ENCODE measurements at regions not wholly inside any gene's neighbourhood (a gene's known extent, or its start where the extent isn't known, plus 50 kb on each side); places are given as distances from the start of the nearest gene placed in this dataset.
"Not testable (repeated sequence)": the region's sequence is repeated elsewhere in the genome, so short reads cannot be mapped to it uniquely, and the experiment has no call there.

DNA sequence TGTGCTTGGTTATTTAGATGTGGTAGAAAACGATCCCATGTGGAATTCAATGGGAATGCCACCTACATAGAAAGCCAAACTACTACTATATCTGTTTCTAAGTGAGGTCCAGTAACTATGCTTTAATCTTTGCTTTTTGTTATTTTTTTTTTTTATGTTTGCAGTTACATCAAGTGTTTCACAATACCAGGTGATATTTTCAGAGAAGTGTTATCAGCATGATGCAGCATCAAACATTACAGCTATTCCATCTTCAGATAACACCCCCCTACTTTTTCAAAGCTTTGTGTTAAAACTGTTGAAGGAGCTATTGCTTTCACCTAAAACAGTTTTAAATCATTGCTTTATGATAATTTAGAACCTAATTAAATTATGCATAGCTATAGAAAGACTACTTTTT lies 163.8 kb upstream of the SLC16A7 start:
- Mint-ChIP-seq H3K4me3 (no peak overlapping the region), H3K9me3 (no peaks in the 10 kb centered on the region), H3K36me3 (ENCODE audit: low read depth) (no peaks in the 10 kb centered on the region), H3K4me1 (ENCODE audit: low read depth) (no peaks in the 10 kb centered on the region), H3K27ac (no peak overlapping the region), H3K27me3 (no peaks in the 10 kb centered on the region)
- DNase-seq = no peak

DNA sequence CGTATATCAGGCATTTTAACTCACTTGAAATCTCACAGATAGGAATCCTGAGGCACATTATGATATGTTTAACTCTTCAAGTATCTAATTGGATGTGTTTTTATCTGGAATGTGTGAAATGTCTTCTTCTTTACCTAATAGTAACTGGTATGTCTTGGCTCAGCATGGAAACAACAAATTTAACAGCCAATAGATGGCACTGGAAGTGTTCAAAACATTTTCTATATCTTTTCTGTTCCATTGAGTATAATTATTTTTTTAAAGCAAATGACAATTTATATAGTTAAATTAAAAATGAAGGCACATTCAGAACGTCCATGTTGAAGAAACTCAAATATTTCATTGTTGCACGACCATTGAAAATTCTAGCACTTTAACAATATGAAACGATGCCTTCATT lies 164.6 kb upstream of the SLC16A7 start:
- no peaks in the 10 kb centered on the region for H3K4me1 Mint-ChIP-seq (ENCODE audit: low read depth)
- no peak for DNase-seq
- no peaks in the 10 kb centered on the region for H3K9me3 Mint-ChIP-seq
- no peaks in the 10 kb centered on the region for H3K27me3 Mint-ChIP-seq
- H3K36me3 Mint-ChIP-seq (ENCODE audit: low read depth) = no peaks in the 10 kb centered on the region
- no peak overlapping the region for H3K4me3 Mint-ChIP-seq
- H3K27ac Mint-ChIP-seq = no peak overlapping the region

DNA sequence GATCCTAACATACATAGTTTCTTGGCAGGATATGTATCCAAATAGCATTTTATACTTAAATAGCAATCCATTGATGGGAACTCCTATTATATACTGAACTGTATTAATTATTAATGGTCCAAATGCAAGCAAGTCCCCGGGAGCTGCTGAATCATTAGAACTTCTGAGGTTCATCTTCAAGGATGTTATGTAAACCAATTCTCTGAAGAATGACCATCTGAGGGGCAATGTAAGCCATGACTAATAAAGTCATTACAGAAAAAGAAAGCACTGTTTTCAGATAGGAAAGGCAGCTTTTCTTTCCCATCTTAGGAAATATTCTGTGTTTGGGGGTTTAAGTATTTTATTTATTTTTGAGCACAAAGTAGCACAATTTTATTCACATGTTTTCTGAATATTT lies 166.1 kb upstream of the SLC16A7 start:
- Mint-ChIP-seq H3K4me1 (ENCODE audit: low read depth) (no peaks in the 10 kb centered on the region), H3K36me3 (ENCODE audit: low read depth) (no peaks in the 10 kb centered on the region), H3K27me3 (no peaks in the 10 kb centered on the region), H3K4me3 (no peak overlapping the region), H3K27ac (no peak overlapping the region), H3K9me3 (no peaks in the 10 kb centered on the region)
- no peak for DNase-seq

DNA sequence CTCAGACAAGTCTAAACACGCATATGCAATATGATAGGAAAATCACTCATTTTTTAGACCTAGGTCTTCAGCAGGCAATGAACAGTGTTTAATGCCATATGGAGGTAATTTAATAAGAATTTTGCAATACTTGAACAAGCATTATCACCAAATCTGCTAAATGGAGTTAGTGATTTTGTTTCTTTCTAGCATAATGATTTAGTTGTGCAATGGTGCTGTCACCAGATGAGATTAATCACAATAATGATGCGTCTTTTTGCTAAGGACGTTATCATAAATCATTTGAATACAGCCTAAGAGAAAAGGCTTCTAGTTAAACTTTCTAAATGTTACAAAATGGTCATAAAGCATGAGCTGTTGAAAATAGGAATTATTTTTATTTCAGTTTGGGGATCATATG lies 170.0 kb upstream of the SLC16A7 start:
- no peak overlapping the region for H3K4me3 Mint-ChIP-seq
- H3K27me3 Mint-ChIP-seq = no peaks in the 10 kb centered on the region
- DNase-seq = no peak
- H3K9me3 Mint-ChIP-seq = no peaks in the 10 kb centered on the region
- H3K4me1 Mint-ChIP-seq (ENCODE audit: low read depth) = no peaks in the 10 kb centered on the region
- no peaks in the 10 kb centered on the region for H3K36me3 Mint-ChIP-seq (ENCODE audit: low read depth)
- no peak overlapping the region for H3K27ac Mint-ChIP-seq

DNA sequence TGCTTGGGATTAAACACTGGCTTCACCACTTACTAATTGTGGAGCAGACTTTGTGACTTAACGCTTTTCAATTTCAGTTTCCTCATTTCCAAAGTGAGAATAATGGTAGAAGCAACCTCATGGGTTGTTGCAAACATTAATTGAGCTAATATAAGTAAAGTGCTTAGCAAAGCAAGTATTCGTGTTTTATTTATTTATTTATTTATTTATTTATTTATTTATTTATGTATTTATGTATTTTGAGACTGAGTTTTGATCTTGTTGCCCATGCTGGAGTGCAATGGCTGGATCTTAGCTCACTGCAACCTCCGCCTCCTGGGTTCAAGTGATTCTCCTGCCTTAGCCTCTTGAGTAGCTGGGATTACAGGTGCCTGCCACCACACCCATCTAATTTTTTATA lies 171.2 kb upstream of the SLC16A7 start:
- not testable (repeated sequence) for H3K4me3 Mint-ChIP-seq; H3K4me1 Mint-ChIP-seq (ENCODE audit: low read depth); H3K27me3 Mint-ChIP-seq; H3K9me3 Mint-ChIP-seq; H3K36me3 Mint-ChIP-seq (ENCODE audit: low read depth); H3K27ac Mint-ChIP-seq; DNase-seq

DNA sequence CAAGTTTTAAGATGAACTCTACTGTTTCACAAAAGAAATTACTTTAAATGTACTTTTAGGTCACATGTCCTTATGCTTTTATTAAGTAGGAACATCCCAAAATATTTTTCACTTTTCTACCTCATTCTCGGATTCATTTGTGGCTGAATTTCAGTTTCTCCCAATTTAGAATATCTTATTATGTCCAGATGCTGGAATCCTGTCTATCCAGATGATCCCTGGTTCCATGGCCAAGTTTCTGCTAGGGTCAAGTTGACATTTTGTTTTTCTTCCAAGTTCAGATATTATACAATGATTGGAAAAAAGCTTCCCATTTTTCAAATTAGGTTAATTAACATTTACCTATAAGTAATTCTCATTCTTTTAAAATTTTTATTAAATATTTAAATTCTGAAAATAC lies 181.8 kb upstream of the SLC16A7 start:
- H3K4me3 Mint-ChIP-seq = no peak overlapping the region
- peaks cover 6% of the 10 kb centered on the region for H3K27me3 Mint-ChIP-seq
- H3K36me3 Mint-ChIP-seq (ENCODE audit: low read depth) = no peaks in the 10 kb centered on the region
- H3K27ac Mint-ChIP-seq = no peak overlapping the region
- H3K9me3 Mint-ChIP-seq = no peaks in the 10 kb centered on the region
- no peak for DNase-seq
- no peaks in the 10 kb centered on the region for H3K4me1 Mint-ChIP-seq (ENCODE audit: low read depth)

DNA sequence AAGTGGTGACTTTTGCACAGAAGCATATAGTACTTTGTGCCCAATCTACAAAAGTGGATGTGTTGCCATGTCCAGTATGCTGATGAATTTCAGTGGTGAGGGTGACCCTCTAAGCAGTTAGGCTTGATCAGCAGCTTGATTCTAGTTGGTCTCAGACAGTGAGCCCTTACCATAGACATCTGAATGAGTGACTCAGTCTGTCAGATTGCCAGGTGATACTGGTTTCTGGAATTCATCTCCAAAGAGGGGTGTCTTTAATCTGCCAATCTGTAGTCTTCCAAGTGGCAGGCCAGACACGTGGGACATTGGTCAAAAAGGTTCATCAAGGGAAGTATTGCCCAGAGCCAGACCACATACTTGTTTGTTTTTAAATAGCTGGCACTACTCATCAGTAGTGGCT lies 187.4 kb upstream of the SLC16A7 start:
- Mint-ChIP-seq H3K4me1 (ENCODE audit: low read depth) (peaks cover 11% of the 10 kb centered on the region), H3K27me3 (peaks cover 6% of the 10 kb centered on the region), H3K9me3 (no peaks in the 10 kb centered on the region), H3K27ac (no peak overlapping the region), H3K36me3 (ENCODE audit: low read depth) (no peaks in the 10 kb centered on the region), H3K4me3 (no peak overlapping the region)
- DNase-seq = no peak

DNA sequence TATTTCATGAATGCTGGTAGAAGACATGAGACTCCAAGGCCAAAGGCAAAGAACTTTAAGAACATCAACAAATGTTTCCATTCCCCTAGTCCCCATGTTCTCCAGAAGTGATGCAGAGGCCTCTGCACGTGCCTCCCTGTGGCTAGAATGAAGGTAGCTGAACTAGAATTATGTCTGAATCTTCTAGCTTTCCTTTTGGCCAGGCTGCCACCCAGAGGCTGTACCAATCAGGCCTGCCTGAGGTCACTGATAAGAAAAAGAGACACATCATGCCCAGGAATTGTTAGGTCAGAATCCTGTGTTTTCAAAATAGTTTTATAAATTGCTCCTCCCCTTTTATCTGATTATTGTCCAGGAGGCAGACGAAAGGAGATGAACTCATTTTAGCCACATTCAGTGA lies 188.0 kb upstream of the SLC16A7 start:
- Mint-ChIP-seq H3K27ac (no peak overlapping the region), H3K9me3 (no peaks in the 10 kb centered on the region), H3K27me3 (peaks cover 3% of the 10 kb centered on the region), H3K4me1 (ENCODE audit: low read depth) (peaks cover 11% of the 10 kb centered on the region), H3K36me3 (ENCODE audit: low read depth) (no peaks in the 10 kb centered on the region), H3K4me3 (no peak overlapping the region)
- DNase-seq = no peak

DNA sequence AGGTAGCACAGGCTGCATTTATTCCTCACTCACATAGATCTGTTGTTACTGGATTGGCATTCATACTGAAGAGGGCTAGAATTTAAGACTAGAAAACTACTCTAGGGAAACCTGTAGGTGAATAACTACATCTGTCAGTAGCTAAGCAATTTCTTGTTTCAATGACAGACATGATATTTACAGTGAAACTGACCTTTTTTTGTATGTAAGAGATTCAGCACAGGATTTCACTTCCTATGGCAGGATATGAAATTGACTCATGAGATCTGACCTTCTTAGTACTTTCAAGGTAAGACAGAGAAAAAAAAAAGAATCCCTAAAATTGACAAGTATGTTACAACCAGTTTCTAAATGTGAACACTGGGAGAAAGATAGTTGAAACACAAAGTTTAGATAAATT lies 189.8 kb upstream of the SLC16A7 start:
- H3K27me3 Mint-ChIP-seq = peaks cover 3% of the 10 kb centered on the region
- H3K4me3 Mint-ChIP-seq = no peak overlapping the region
- H3K4me1 Mint-ChIP-seq (ENCODE audit: low read depth) = peaks cover 11% of the 10 kb centered on the region
- no peaks in the 10 kb centered on the region for H3K36me3 Mint-ChIP-seq (ENCODE audit: low read depth)
- no peaks in the 10 kb centered on the region for H3K9me3 Mint-ChIP-seq
- DNase-seq = no peak
- no peak overlapping the region for H3K27ac Mint-ChIP-seq

DNA sequence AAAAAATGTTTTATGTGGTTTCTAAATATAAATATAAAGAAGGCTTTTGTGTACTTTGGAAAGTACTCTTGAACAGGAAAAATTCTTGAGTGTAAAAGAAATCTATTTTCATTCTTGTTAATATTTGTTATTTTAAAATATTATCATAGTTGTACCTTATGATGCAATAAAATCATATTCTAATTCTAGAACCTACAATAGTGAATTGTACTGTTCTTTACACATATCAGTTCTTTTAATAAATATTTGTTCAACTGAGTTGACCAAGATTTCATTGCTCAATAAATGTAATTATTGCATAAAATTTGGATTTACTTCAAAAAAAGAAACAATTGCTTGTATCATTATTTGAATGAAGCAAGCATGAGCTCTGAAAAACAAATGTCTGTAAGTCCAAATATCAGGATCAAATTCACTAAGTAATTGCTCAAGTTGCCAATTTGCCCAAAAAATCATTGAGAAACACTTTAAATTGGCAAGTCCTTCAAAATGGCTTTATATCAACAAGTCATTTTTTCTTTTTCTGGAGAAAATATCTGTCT lies 191.6 kb upstream of the SLC16A7 start:
- Mint-ChIP-seq H3K9me3 (no peaks in the 10 kb centered on the region), H3K4me1 (ENCODE audit: low read depth) (peaks cover 11% of the 10 kb centered on the region), H3K27me3 (no peaks in the 10 kb centered on the region), H3K36me3 (ENCODE audit: low read depth) (no peaks in the 10 kb centered on the region), H3K27ac (no peak overlapping the region), H3K4me3 (no peak overlapping the region)
- no peak for DNase-seq

DNA sequence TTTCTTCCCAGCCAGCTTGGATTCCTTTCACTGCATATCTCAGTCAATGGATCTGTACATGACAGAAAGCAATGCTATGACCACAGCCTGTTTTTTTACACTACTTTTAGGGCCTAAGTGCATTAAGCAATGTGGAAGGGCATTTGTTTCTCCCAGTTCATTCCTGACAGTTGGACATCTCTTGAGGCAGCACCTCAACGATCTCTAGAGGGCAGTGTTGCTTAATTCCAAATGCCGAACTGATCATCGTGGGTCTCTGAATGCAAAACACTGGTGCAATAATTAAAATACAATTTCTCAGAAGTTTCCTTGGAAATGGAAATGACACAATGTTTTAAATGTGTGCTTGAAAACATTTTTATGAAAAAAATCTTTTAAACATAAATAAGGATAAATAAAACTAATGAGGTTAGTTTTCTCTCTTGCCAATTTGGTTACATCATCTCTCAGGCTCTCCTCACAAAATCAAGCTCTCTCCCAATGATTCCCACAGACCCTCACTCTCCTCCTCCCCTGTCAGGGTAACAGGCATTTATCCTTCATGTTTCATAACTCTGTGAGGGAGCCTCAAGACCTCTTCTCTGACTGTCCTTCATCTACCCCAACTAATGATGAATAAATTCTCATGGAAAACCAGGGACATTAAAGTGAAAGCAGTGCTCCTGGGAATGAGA lies 192.4 kb upstream of the SLC16A7 start:
- Mint-ChIP-seq H3K27ac (no peak overlapping the region), H3K4me3 (no peak overlapping the region), H3K4me1 (ENCODE audit: low read depth) (peaks cover 11% of the 10 kb centered on the region), H3K9me3 (no peaks in the 10 kb centered on the region), H3K36me3 (ENCODE audit: low read depth) (no peaks in the 10 kb centered on the region), H3K27me3 (no peaks in the 10 kb centered on the region)
- DNase-seq = no peak

DNA sequence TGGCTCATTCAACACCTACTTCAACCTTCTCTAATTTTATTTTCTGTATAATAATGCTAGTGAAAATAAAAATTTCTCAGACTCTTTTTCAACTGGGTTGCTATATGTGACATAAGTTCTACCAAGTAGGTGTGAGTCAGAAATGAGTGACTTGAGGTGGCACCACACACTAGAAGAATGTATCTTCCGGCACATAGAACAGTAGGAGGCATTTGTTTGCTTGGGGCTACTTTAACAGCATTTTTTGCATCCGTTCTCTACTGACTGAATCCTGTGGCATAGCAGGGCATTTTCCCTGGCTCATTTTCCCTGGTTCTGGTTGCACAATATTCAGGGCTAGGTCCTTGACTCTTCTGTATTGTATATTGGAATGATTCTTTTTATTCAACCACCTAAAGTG lies 194.0 kb upstream of the SLC16A7 start:
- Mint-ChIP-seq H3K9me3 (no peaks in the 10 kb centered on the region), H3K36me3 (ENCODE audit: low read depth) (no peaks in the 10 kb centered on the region), H3K27ac (no peak overlapping the region), H3K4me3 (no peak overlapping the region), H3K4me1 (ENCODE audit: low read depth) (peaks cover 11% of the 10 kb centered on the region), H3K27me3 (no peaks in the 10 kb centered on the region)
- no peak for DNase-seq

DNA sequence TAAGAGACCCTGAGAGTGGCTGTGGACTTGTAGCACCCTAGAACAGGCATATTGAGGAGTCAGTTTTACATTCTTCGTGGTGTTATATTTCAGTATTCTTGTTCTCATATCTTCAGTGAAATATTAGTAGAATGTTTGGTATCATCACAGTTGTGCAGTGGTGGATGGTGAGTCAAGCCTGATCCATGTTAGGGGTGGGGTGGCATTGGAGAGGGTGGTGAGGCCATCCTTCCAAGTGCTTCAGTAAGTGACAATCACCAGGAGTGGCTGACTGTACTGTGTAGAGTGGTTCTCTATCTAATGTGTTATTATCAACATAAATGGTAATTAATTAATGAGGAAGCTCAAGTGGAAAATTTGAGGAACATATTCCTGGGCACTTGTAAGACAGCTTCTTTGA lies 197.7 kb upstream of the SLC16A7 start:
- H3K4me3 Mint-ChIP-seq = no peak overlapping the region
- no peaks in the 10 kb centered on the region for H3K9me3 Mint-ChIP-seq
- H3K36me3 Mint-ChIP-seq (ENCODE audit: low read depth) = no peaks in the 10 kb centered on the region
- no peak for DNase-seq
- H3K27me3 Mint-ChIP-seq = no peaks in the 10 kb centered on the region
- H3K27ac Mint-ChIP-seq = no peak overlapping the region
- H3K4me1 Mint-ChIP-seq (ENCODE audit: low read depth) = no peaks in the 10 kb centered on the region

DNA sequence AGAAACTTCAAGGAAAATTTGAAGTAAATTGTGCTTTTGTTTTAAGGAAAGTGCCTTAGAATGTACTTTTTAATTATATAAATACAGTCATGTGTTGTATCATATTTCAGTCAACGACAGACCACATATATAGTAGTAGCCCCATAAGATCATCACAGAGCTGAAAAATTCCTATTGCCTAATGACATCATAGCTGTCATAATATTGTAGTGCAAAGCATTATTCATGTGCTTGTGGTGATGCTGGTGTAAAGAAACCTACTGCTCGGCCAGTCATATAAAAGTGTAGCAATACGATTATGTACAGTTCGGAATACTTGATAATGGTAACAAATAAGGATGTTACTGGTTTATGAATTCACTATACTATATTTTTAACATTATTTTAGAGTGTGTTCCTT lies 198.9 kb upstream of the SLC16A7 start:
- no peak for DNase-seq
- Mint-ChIP-seq H3K4me3 (no peak overlapping the region), H3K36me3 (ENCODE audit: low read depth) (no peaks in the 10 kb centered on the region), H3K4me1 (ENCODE audit: low read depth) (no peaks in the 10 kb centered on the region), H3K9me3 (no peaks in the 10 kb centered on the region), H3K27ac (no peak overlapping the region), H3K27me3 (no peaks in the 10 kb centered on the region)

DNA sequence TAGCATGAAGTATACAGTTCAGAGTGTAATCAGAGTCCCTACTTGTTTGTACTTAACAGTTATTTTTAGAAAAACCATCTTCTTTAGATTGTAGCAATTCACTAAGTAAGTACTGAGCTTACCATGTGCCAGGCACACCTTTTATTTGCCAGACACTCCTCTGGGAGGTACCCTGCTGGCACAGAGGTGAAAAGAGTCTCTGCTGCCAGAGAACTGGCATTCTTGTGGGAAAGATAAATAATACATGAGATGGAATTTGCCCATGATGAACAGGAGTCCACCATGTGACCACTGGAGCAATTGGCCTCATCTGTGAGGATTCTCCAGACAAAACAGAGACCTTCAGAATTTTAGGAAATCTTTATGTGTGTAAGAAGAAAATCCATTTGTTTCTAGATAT lies 199.3 kb upstream of the SLC16A7 start:
- Mint-ChIP-seq H3K36me3 (ENCODE audit: low read depth) (no peaks in the 10 kb centered on the region), H3K4me1 (ENCODE audit: low read depth) (no peaks in the 10 kb centered on the region)

DNA sequence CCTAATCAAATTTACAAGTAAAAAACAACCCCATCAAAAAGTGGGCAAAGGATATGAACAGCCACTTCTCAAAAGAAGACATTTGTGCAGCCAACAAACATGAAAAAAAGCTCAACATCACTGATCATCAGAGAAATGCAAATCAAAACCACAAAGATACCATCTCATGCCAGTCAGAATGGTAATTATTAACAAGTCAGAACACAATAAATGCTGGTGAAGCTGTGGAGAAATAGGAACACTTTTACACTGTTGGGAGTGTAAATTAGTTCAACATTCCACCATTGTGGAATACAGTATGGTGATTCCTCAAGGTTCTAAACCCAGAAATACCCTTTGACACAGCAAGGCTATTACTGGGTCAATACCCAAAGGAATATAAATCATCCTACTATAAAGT lies 200.5 kb upstream of the SLC16A7 start:
- not testable (repeated sequence) for H3K9me3 Mint-ChIP-seq; H3K27ac Mint-ChIP-seq; H3K27me3 Mint-ChIP-seq; H3K4me1 Mint-ChIP-seq (ENCODE audit: low read depth); H3K4me3 Mint-ChIP-seq; H3K36me3 Mint-ChIP-seq (ENCODE audit: low read depth); DNase-seq

More for the DNA sequence above, 199.3 kb upstream of the SLC16A7 start:
- Mint-ChIP-seq H3K27me3 (no peaks in the 10 kb centered on the region), H3K4me3 (no peak overlapping the region), H3K27ac (no peak overlapping the region), H3K9me3 (no peaks in the 10 kb centered on the region)
- no peak for DNase-seq

Data from activated T-cell treated with anti-CD3 and anti-CD28 coated beads, Interleukin-2, amount 50 U/mL, for 24 hours (primary cell).